Kidney (tissue), 13 donors: ENCODE measurements at regions not wholly inside any gene's neighbourhood (a gene's known extent, or its start where the extent isn't known, plus 50 kb on each side); places are given as distances from the start of the nearest gene placed in this dataset.
A peak's percentile ranks its signal among the peaks of the same experiment; 100 is the strongest.

Source experiments
- DNase-seq, 5 donors: peaks; one replicate each; pipeline ENCODE4 v3.0.0-alpha.2; 2013 to 2020
- FAIRE-seq: peaks from 2 replicates; lab custom pipeline; 2012; peaks lifted over from hg19 to GRCh38; lab: Jason Lieb, UNC
- H3K27ac ChIP-seq, 2 donors: one replicate each; pipeline ENCODE4 v1.7.0; 2013; ENCODE audit warnings: low read depth in 2 of 2, low read length in 2 of 2, inconsistent platforms in 1 of 2
- H3K27me3 ChIP-seq: one replicate; pipeline ENCODE4 v1.7.1; 2013; ENCODE audit warnings: low read length, inconsistent platforms; ENCODE audit not compliant: control insufficient read depth, insufficient read depth
- H3K36me3 ChIP-seq, 3 donors: one replicate each; pipeline versions ENCODE4 v1.7.0 to v1.7.1; 2013; ENCODE audit warnings: low read length in 3 of 3, control low read depth in 1 of 3, inconsistent platforms in 1 of 3; ENCODE audit not compliant: insufficient read depth in 3 of 3, control insufficient read depth in 2 of 3
- H3K4me1 ChIP-seq, 3 donors: one replicate each; pipeline versions ENCODE4 v1.7.0 to v1.7.1; 2013; ENCODE audit warnings: low read length in 3 of 3, inconsistent platforms in 1 of 3, low read depth in 1 of 3; ENCODE audit not compliant: control insufficient read depth in 2 of 3, insufficient read depth in 2 of 3
- H3K4me3 ChIP-seq, 3 donors: one replicate each; pipeline versions ENCODE4 v1.7.0 to v1.8.1; 2013; ENCODE audit warnings: low read length in 3 of 3, control low read depth in 1 of 3, inconsistent platforms in 1 of 3
- H3K9ac ChIP-seq, 3 donors: one replicate each; pipeline versions ENCODE4 v1.7.0 to v1.7.1; 2013; ENCODE audit warnings: low read length in 3 of 3, control low read depth in 1 of 3, inconsistent platforms in 1 of 3
- H3K9me3 ChIP-seq, 3 donors: one replicate each; pipeline versions ENCODE4 v1.7.0 to v1.7.1; 2013; ENCODE audit warnings: low read length in 3 of 3, control low read depth in 1 of 3, inconsistent platforms in 1 of 3; ENCODE audit not compliant: control insufficient read depth in 2 of 3, insufficient read depth in 1 of 3
- intact Hi-C: fragments of 100-400 bp; cut with DNase I; formaldehyde crosslinking; loops from one replicate; pipeline ENCODE4 v1.11.1; 2022
- TF ChIP-seq, protein P1 (sequence below): IDR thresholded peaks from 3 replicates; pipeline ENCODE4 v1.5.1; 2012; ENCODE audit warnings: mild to moderate bottlenecking, moderate library complexity, borderline replicate concordance; ENCODE audit not compliant: insufficient read depth; ENCODE audit errors: extremely low read depth
- donor health status: control.
- donor health status: control.
- donor health status: control.
- donor health status: control.
- donor health status: control.
- donor health status: DM: yes; HTN: yes; CAD: no.
- donor health status: Normal renal cell carcinoma (clear cell type).

DNA sequence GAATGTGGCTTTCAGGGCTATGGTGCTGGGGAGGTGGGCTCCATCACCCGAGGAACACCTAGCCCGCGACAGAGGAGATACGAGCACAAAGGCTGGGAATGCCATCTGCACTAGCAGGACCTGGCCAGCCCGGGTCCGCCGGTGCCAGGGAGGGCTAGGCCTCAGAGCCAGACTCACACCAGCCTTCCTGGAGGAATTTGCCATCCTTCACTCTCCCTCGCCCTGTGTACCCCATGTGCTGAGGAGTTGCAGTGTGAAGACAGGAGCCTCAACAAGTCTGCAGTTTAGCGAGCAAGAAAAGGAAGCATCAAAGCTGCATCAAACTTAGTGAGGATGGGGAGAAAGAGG is 123.6 kb upstream of the JCAD start:
- DNase-seq (no peak), FAIRE-seq (no peak)
- intact Hi-C loops = no loop called here
- Histone ChIP-seq H3K4me1 (peaks cover 0 to 6% (median 4%) of the 10 kb centered on the region in 3 donors), H3K9ac (no peak overlapping the region), H3K27ac (no peak overlapping the region), H3K27me3 (no peaks in the 10 kb centered on the region), H3K36me3 (no peaks in the 10 kb centered on the region), H3K9me3 (no peaks in the 10 kb centered on the region), H3K4me3 (no peak overlapping the region)
- TF ChIP-seq, protein P1, sequence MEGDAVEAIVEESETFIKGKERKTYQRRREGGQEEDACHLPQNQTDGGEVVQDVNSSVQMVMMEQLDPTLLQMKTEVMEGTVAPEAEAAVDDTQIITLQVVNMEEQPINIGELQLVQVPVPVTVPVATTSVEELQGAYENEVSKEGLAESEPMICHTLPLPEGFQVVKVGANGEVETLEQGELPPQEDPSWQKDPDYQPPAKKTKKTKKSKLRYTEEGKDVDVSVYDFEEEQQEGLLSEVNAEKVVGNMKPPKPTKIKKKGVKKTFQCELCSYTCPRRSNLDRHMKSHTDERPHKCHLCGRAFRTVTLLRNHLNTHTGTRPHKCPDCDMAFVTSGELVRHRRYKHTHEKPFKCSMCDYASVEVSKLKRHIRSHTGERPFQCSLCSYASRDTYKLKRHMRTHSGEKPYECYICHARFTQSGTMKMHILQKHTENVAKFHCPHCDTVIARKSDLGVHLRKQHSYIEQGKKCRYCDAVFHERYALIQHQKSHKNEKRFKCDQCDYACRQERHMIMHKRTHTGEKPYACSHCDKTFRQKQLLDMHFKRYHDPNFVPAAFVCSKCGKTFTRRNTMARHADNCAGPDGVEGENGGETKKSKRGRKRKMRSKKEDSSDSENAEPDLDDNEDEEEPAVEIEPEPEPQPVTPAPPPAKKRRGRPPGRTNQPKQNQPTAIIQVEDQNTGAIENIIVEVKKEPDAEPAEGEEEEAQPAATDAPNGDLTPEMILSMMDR = no peak

DNA sequence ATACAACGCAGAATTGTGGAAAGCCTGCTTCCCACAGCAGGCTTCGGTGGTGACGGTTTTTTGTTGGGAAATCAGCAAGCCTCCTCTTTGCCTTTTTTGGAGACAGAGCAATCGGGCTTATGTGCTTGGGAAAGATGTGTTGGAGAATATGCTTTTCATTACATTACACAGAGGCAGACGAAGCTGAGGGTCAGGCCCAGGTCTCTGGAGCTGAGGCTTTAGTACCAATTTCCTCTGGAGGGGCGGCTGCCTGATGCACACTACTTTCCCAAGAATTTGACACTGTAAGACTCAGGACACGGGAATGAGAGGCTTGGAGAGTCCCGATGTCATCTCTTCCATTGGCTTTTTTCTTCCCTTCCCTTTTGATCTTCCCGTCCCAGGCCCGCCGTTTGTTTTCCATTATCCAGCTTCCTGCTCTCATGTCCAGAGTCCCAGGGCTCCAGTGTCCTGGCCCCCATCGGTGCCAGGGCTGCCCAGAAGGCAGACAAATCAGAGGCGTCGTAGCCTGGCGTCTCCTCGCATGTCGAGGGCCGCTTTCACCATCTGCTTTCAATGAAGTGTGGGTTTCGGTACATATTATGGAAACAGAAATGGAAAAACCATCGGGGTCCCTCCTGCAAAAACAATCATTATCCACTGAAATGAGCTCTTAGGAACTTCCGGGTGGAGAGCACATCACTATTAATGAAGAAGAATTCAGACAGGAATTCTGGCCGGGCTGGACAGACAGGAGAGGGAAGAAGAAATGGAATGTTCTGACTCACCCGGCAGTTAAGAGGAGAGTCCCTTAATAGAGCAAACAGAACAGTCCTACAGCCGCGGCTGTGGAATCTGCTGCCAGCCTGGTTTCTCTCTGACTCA is 123.0 kb upstream of the JCAD start:
- Histone ChIP-seq H3K9ac (no peak overlapping the region), H3K27me3 (no peaks in the 10 kb centered on the region), H3K36me3 (no peaks in the 10 kb centered on the region), H3K9me3 (no peaks in the 10 kb centered on the region), H3K4me1 (peaks cover 0 to 6% (median 0%) of the 10 kb centered on the region in 3 donors), H3K27ac (no peak overlapping the region), H3K4me3 (no peak overlapping the region)
- FAIRE-seq = no peak
- DNase-seq = no peak
- TF ChIP-seq, protein P1 = no peak
- intact Hi-C loops = no loop called here

DNA sequence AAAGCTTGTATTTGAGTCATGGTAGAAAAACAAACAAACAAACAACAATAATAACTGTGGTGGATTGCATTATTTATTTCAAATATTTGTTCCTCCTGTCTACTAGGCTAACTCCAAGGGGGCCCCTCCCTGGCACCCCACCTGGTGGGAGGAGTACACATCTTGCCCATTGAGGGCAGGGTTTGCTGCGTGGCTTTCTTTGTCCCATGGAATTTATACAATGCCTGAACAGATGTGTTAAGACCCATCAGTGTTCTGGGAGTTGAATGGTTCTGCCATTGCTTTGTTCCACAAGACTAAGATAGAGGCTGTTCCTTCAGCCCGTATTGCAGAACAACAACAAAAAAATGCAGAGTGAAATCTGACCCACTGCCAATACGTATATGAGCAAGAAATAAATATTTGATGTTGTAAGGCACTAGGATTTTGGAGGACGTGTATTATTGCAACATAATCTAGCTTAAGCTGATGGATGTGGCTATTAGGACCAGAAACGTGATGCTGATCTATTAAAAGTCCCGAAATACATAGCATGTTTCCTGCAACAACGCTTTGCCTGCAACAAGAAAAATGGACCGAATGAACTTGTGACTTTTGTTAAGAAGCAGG is 119.1 kb upstream of the JCAD start:
- DNase-seq (peak in 1 of 5 donors; percentile 20), FAIRE-seq (no peak)
- H3K4me1 ChIP-seq = no peaks in the 10 kb centered on the region
- no peak overlapping the region for H3K9ac ChIP-seq
- no peaks in the 10 kb centered on the region for H3K27me3 ChIP-seq
- intact Hi-C loops = no loop called here
- TF ChIP-seq, protein P1 = no peak
- H3K36me3 ChIP-seq = no peaks in the 10 kb centered on the region
- H3K27ac ChIP-seq = no peak overlapping the region
- no peak overlapping the region for H3K4me3 ChIP-seq
- H3K9me3 ChIP-seq = no peaks in the 10 kb centered on the region
